Colonic mucosa (tissue), 4 donors: ENCODE measurements at regions not wholly inside any gene's neighbourhood (a gene's known extent, or its start where the extent isn't known, plus 50 kb on each side); places are given as distances from the start of the nearest gene placed in this dataset.

Experiments used
- DNase-seq: peaks from one replicate; pipeline ENCODE4 v3.0.0-alpha.2; 2020
- H3K27ac ChIP-seq: fragments of 200-600 bp; one replicate; pipeline ENCODE4 v1.8.0; 2021
- H3K27me3 ChIP-seq: fragments of 200-600 bp; one replicate; pipeline ENCODE4 v1.8.0; 2021
- H3K36me3 ChIP-seq: fragments of 200-600 bp; one replicate; pipeline ENCODE4 v1.8.0; 2021
- H3K4me1 ChIP-seq: fragments of 200-600 bp; one replicate; pipeline ENCODE4 v1.8.0; 2021; ENCODE audit warnings: mild to moderate bottlenecking
- H3K4me3 ChIP-seq: fragments of 200-600 bp; one replicate; pipeline ENCODE4 v1.8.0; 2021
- H3K9ac ChIP-seq, 2 donors: one replicate each; pipeline ENCODE4 v1.7.0; 2013; ENCODE audit warnings: control low read depth in 2 of 2, low read depth in 2 of 2, low read length in 2 of 2
- H3K9me3 ChIP-seq: fragments of 200-600 bp; one replicate; pipeline ENCODE4 v1.8.0; 2021
- intact Hi-C: fragments of 100-400 bp; cut with DNase I; formaldehyde crosslinking; loops from one replicate; pipeline ENCODE4 v1.14.1; 2022
- TF ChIP-seq, protein P1 (sequence below): fragments of 200-600 bp; IDR thresholded peaks from one replicate; pipeline ENCODE4 v1.8.0; 2022; ENCODE audit warnings: antibody characterized with exemption, mild to moderate bottlenecking
- donor health status: healthy.
- donor health status: DM: no; HTN: no; CAD: no.
- donor health status: DM: no; HTN: no; CAD: no.

DNA sequence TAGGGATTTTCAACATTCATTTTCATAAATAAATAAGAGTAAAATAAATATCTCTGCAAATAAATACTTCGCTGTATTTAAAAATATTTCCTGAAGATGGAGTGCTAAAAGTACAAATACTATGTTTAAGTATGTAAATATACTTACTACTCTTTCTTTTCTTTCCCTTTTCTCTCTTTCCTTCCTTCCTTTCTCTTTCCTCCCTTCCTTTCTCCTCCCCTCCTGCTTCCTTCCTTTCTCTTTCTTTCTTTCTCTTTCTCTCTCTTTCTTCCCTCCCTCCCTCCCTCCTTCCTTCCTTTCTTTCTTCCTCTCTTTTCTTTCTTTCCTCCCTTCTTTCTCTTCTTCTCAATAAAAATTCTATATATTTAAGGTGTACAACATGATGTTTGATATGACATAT lies 496.1 kb downstream of the CCSER2 start:
- intact Hi-C loops: no loop called here
- H3K27ac ChIP-seq: no peak overlapping the region

DNA sequence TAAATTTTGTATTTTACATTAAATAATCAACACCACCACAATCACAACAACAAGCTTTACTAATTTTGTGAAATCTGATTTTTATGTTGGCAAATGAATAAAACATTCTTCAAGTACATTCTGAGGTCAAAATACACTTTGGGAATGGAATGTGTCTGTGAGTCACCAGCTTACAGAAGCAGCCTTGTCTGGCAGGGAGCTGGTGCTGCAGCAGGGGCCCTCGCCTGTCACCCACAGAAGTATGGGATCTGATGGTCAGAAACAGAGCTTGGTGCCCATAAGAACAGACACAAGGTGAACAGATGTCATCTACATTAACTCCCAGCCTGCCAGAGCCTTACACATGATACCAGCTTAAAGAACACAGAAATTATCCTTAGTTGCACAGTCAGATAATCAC lies 496.9 kb downstream of the CCSER2 start:
- Histone ChIP-seq H3K4me3 (no peak overlapping the region), H3K36me3 (no peaks in the 10 kb centered on the region), H3K9ac (no peak overlapping the region), H3K4me1 (no peaks in the 10 kb centered on the region), H3K27ac (no peak overlapping the region), H3K9me3 (no peaks in the 10 kb centered on the region), H3K27me3 (no peaks in the 10 kb centered on the region)
- intact Hi-C loops: no loop called here
- TF ChIP-seq, protein P1, sequence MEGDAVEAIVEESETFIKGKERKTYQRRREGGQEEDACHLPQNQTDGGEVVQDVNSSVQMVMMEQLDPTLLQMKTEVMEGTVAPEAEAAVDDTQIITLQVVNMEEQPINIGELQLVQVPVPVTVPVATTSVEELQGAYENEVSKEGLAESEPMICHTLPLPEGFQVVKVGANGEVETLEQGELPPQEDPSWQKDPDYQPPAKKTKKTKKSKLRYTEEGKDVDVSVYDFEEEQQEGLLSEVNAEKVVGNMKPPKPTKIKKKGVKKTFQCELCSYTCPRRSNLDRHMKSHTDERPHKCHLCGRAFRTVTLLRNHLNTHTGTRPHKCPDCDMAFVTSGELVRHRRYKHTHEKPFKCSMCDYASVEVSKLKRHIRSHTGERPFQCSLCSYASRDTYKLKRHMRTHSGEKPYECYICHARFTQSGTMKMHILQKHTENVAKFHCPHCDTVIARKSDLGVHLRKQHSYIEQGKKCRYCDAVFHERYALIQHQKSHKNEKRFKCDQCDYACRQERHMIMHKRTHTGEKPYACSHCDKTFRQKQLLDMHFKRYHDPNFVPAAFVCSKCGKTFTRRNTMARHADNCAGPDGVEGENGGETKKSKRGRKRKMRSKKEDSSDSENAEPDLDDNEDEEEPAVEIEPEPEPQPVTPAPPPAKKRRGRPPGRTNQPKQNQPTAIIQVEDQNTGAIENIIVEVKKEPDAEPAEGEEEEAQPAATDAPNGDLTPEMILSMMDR: no peak
- DNase-seq: no peak

More for the DNA sequence above, 496.1 kb downstream of the CCSER2 start:
- H3K9ac ChIP-seq: no peak overlapping the region
- no peak overlapping the region for H3K4me3 ChIP-seq
- H3K4me1 ChIP-seq: no peaks in the 10 kb centered on the region
- no peaks in the 10 kb centered on the region for H3K9me3 ChIP-seq
- TF ChIP-seq, protein P1: no peak
- DNase-seq: no peak
- H3K27me3 ChIP-seq: no peaks in the 10 kb centered on the region
- no peaks in the 10 kb centered on the region for H3K36me3 ChIP-seq

DNA sequence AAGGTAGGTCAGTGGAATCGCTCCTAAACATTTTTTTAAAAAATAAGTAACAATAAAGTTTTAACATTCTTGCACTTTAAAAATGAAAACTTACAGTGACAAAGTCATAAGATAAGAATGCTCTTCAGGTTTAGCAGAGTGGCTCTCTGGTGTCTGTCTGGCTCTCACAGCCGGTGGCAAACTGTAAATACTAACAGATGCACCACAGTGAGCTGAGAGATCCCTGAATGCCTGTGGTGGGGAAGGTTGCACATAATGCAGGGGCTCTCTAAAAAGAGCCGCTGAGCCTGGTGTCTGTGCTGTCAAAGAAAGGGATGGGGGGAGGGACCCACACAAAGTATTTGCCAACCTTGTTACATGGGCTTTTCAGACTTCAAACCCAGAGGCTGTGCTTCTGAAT lies 498.3 kb downstream of the CCSER2 start:
- Histone ChIP-seq H3K9ac (no peak overlapping the region), H3K4me1 (no peaks in the 10 kb centered on the region), H3K27ac (no peak overlapping the region), H3K4me3 (no peak overlapping the region), H3K9me3 (no peaks in the 10 kb centered on the region), H3K27me3 (no peaks in the 10 kb centered on the region), H3K36me3 (no peaks in the 10 kb centered on the region)
- intact Hi-C loops: no loop called here
- TF ChIP-seq, protein P1: no peak
- DNase-seq: no peak

DNA sequence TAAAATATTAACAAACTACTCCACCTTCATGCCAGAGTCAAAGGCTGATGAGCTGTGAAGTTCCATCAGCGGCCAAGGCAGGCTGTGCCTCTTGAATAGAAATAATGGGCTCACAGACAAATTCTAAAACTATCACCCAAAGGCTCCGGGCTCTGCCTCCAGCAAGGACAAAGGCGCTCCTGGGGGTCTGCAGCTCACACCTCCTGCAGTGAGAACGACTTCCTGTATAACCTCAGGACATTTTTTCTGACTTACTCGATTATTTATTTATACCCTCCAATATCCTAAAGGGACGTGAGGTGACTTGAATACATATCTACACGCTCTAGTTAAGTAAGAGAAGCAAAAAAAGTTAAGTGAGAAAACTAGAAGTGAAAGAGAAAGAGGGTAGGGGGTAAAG lies 500.7 kb downstream of the CCSER2 start:
- H3K36me3 ChIP-seq: no peaks in the 10 kb centered on the region
- no peak for DNase-seq
- no peak overlapping the region for H3K9ac ChIP-seq
- H3K4me3 ChIP-seq: no peak overlapping the region
- TF ChIP-seq, protein P1: no peak
- no peak overlapping the region for H3K27ac ChIP-seq
- no peaks in the 10 kb centered on the region for H3K4me1 ChIP-seq
- H3K27me3 ChIP-seq: no peaks in the 10 kb centered on the region
- intact Hi-C loops: no loop called here
- H3K9me3 ChIP-seq: no peaks in the 10 kb centered on the region

DNA sequence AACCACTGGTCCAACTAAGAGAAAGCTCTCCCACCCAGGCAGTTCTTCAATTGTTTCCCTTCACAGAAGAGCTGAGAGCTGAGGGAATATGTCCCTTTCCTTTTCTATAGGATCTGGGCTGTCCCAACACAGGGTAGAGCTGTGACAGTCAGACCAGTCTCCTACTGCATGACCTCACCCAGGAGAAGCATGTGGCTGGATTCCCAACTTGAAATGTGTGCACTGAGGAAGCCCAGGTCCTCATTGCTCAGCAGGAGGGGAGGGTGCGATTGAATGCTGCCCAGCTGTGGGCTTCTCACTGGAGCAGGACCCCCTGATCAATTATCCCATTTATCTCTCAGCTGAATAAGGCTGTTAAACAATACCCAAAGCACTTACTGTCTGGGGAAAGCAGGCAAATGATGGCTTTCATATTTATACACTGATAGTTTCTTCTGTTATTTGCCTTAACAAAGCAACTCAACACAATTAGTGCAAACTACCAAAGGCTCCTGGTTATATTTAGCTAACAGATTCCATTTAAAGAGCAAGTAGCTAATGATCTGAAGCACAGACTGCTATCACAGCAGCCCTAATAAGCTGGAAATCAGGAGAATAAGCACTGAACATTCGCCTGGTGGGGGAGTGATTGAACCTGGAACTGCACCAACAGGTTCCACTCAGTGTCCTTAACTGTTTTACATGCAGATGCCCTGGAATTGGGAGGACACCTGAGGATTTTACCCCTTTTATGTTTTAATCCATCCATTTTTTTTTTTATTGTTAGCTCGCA lies 508.8 kb downstream of the CCSER2 start:
- H3K27ac ChIP-seq: no peak overlapping the region
- no peaks in the 10 kb centered on the region for H3K9me3 ChIP-seq
- H3K36me3 ChIP-seq: no peaks in the 10 kb centered on the region
- TF ChIP-seq, protein P1: no peak
- H3K9ac ChIP-seq: no peak overlapping the region
- no peaks in the 10 kb centered on the region for H3K4me1 ChIP-seq
- no peaks in the 10 kb centered on the region for H3K27me3 ChIP-seq
- H3K4me3 ChIP-seq: no peak overlapping the region
- intact Hi-C loops: no loop called here
- no peak for DNase-seq
